GM12878 (cell line): ENCODE measurements at regions not wholly inside any gene's neighbourhood (a gene's known extent, or its start where the extent isn't known, plus 50 kb on each side); places are given as distances from the start of the nearest gene placed in this dataset.

Source experiments
- ATAC-seq: fragments of 200-7000 bp; cut with Tn5 transposase; 3 replicates; pipeline ENCODE4 v1.9.1; 2020; ENCODE audit warnings: mild to moderate bottlenecking, moderate library complexity
- BruUV-seq: library from RNA; stranded (reverse); fragments of 400-500 nt; replicated peaks from 2 replicates; lab custom pipeline; 2021; lab: Mats Ljungman, UMichigan
- CTCF ChIA-PET: fragments of 300-600 bp; sonication (Branson Sonifier 250); formaldehyde crosslinking; extraction: SDS; loops from one replicate; lab custom pipeline; 2021; ENCODE audit warnings: inconsistent platforms; lab: Yijun Ruan, JAX
- POLR2A ChIA-PET: fragments of 350-600 bp; formaldehyde crosslinking; extraction: SDS; loops from one replicate; lab custom pipeline; 2021; ENCODE audit warnings: inconsistent platforms; lab: Charles Lee
- RAD21 ChIA-PET: fragments of 300-600 bp; sonication (Branson Sonifier 250); formaldehyde crosslinking; loops from one replicate; lab custom pipeline; 2023; ENCODE audit warnings: antibody characterized with exemption; ENCODE audit not compliant: unreplicated experiment; lab: Charles Lee
- SMC1A ChIA-PET: fragments of 300-600 bp; sonication (Branson Sonifier 250); formaldehyde crosslinking; loops from one replicate; lab custom pipeline; 2023; ENCODE audit not compliant: unreplicated experiment, uncharacterized antibody; lab: Charles Lee
- DNase-seq: peaks from one replicate; pipeline ENCODE4 v3.0.0-alpha.2; 2011; ENCODE audit warnings: low read depth, low spot score
- FAIRE-seq: peaks from 3 replicates; lab custom pipeline; 2011; peaks lifted over from hg19 to GRCh38; lab: Jason Lieb, UNC
- H2AFZ ChIP-seq: 2 replicates; pipeline ENCODE4 v1.6.0; 2011; ENCODE audit warnings: low read depth, low read length, control low read depth; ENCODE audit not compliant: control insufficient read depth
- H3K27ac ChIP-seq: 2 replicates; pipeline ENCODE4 v1.5.1; 2011; ENCODE audit warnings: control low read depth; ENCODE audit not compliant: control insufficient read depth, insufficient read depth
- H3K27me3 ChIP-seq, 2 experiments: replicated peaks in 1 of 2; 2 replicates each; pipeline versions ENCODE4 v1.6.0 to v1.6.1; 2011; ENCODE audit warnings: low read length in 1 of 2; ENCODE audit not compliant: control insufficient read depth in 2 of 2, insufficient read depth in 2 of 2
- H3K36me3 ChIP-seq, 2 experiments: 2 replicates each; pipeline ENCODE4 v1.5.1; 2011; ENCODE audit warnings: low read length in 1 of 2; ENCODE audit not compliant: control insufficient read depth in 2 of 2, insufficient read depth in 2 of 2
- H3K4me1 ChIP-seq: 2 replicates; pipeline ENCODE4 v1.6.1; 2011; ENCODE audit warnings: mild to moderate bottlenecking, low read length, moderate library complexity, mixed read lengths; ENCODE audit not compliant: control insufficient read depth, insufficient read depth
- H3K4me2 ChIP-seq: 2 replicates; pipeline ENCODE4 v1.6.0; 2011; ENCODE audit warnings: control low read depth; ENCODE audit not compliant: control insufficient read depth, insufficient read depth
- H3K4me3 ChIP-seq: fragments of 200-600 bp; sonication (generic); 2 replicates; pipeline ENCODE4 v1.5.1; 2016
- H3K79me2 ChIP-seq: 2 replicates; pipeline ENCODE4 v1.6.0; 2011; ENCODE audit warnings: low read length; ENCODE audit not compliant: control insufficient read depth, insufficient read depth
- H3K9ac ChIP-seq: 2 replicates; pipeline ENCODE4 v1.8.0; 2011; ENCODE audit warnings: low read length, control low read depth, mixed read lengths; ENCODE audit not compliant: control insufficient read depth, insufficient read depth
- H3K9me3 ChIP-seq: replicated peaks from 3 replicates; pipeline ENCODE4 v1.5.1; 2011; ENCODE audit warnings: mild to moderate bottlenecking, low read length; ENCODE audit not compliant: control insufficient read depth, insufficient read depth
- H4K20me1 ChIP-seq: 2 replicates; pipeline ENCODE4 v1.6.0; 2011; ENCODE audit not compliant: control insufficient read depth, insufficient read depth
- BCL11A ChIP-seq: IDR thresholded peaks from 2 replicates; pipeline ENCODE4 v1.6.1; 2011; ENCODE audit warnings: low read depth, low read length
- CHD4 ChIP-seq: fragments of 200-600 bp; sonication (generic); IDR thresholded peaks from 2 replicates; pipeline ENCODE4 v1.6.1; 2016; ENCODE audit warnings: mild to moderate bottlenecking
- NFYB ChIP-seq: IDR thresholded peaks from 2 replicates; pipeline ENCODE4 v1.6.1; 2011; ENCODE audit warnings: low read depth, mild to moderate bottlenecking, low read length, improper control_type of control experiment, moderate library complexity; ENCODE audit not compliant: insufficient read depth
- SIN3A ChIP-seq: IDR thresholded peaks from 2 replicates; pipeline ENCODE4 v1.6.1; 2012; ENCODE audit warnings: low read depth, low read length, improper control_type of control experiment
- SIX5 ChIP-seq: IDR thresholded peaks from 2 replicates; pipeline ENCODE4 v1.6.1; 2011; ENCODE audit warnings: mild to moderate bottlenecking, low read depth, low read length, moderate library complexity; ENCODE audit not compliant: severe bottlenecking
- WGBS: methylation state at CpG from one replicate; pipeline ENCODE4 v1.1.6; 2016; ENCODE audit warnings: low lambda C conversion rate; ENCODE audit not compliant: insufficient replicate concordance, insufficient coverage; ENCODE audit errors: missing lambda C conversion rate; 5-methylcytosine and 5-hydroxymethylcytosine counted together
- in situ Hi-C: fragments of 300-500 bp; cut with MboI; formaldehyde crosslinking; loops from 9 replicates; pipeline ENCODE4 v1.14.3; 2018; ENCODE audit warnings: mixed read lengths
- intact Hi-C: fragments of 100-400 bp; cut with micrococcal nuclease; formaldehyde crosslinking; loops from one replicate; pipeline ENCODE4 v1.14.2; 2022; ENCODE audit not compliant: unreplicated experiment
- TF ChIP-seq, protein P1 (sequence below): fragments of 450-650 bp; IDR thresholded peaks from 2 replicates; pipeline ENCODE4 v1.6.1; 2016; ENCODE audit warnings: mild to moderate bottlenecking

DNA sequence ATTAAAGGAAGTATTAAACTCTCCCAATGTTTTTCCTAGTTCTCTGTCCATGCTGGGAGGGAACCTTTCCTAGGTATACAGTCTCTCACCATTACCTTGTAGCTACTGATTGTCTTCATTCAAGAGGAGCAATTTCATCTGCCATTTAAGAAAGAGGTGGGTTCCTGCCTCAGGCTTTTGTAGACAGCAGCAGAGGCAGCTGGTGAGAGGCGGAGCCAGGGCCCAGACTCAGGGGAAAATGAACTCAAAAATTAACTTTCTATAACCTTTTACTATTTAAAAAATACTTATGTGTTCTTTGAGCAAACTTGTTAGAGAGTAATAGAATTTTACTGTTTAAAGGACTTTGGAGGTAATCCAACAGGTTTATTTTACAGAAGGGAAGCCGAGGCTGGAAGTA, 133.0 kb downstream of the SNX19 start:
- in situ Hi-C loops: no loop called here
- FAIRE-seq (no peak), DNase-seq (no peak), ATAC-seq (no peak)
- ChIA-PET CTCF (interaction anchor here (2.3 kb wide), 1 partner anchor 76 kb away, joined by 4 read pairs; no protein-coding TSS in a partner anchor), SMC1A (interaction anchor here (1.5 kb wide), 1 partner anchor 9 kb away, joined by 3 read pairs; no protein-coding TSS in a partner anchor), POLR2A (no interaction called here), RAD21 (no interaction called here)
- intact Hi-C loops: no loop called here
- H3K4me2 ChIP-seq: no peak overlapping the region
- no TSS peak for BruUV-seq
- H3K27ac ChIP-seq: no peak overlapping the region
- no peaks in the 10 kb centered on the region for H3K4me1 ChIP-seq
- TF ChIP-seq CHD4 (no peak), SIN3A (no peak), BCL11A (no peak)
- WGBS: 46% methylated on average over 2 of the region's 2 CpGs
- H3K36me3 ChIP-seq: no peaks in the 10 kb centered on the region
- H2AFZ ChIP-seq: no peak overlapping the region
- H3K9me3 ChIP-seq: no peaks in the 10 kb centered on the region
- H3K79me2 ChIP-seq: no peaks in the 10 kb centered on the region
- no peak overlapping the region for H3K4me3 ChIP-seq
- peaks cover 0 to 6% of the 10 kb centered on the region in 2 experiments; a peak in 2 of 4 replicates for H3K27me3 ChIP-seq
- no peak overlapping the region for H3K9ac ChIP-seq
- no peaks in the 10 kb centered on the region for H4K20me1 ChIP-seq

DNA sequence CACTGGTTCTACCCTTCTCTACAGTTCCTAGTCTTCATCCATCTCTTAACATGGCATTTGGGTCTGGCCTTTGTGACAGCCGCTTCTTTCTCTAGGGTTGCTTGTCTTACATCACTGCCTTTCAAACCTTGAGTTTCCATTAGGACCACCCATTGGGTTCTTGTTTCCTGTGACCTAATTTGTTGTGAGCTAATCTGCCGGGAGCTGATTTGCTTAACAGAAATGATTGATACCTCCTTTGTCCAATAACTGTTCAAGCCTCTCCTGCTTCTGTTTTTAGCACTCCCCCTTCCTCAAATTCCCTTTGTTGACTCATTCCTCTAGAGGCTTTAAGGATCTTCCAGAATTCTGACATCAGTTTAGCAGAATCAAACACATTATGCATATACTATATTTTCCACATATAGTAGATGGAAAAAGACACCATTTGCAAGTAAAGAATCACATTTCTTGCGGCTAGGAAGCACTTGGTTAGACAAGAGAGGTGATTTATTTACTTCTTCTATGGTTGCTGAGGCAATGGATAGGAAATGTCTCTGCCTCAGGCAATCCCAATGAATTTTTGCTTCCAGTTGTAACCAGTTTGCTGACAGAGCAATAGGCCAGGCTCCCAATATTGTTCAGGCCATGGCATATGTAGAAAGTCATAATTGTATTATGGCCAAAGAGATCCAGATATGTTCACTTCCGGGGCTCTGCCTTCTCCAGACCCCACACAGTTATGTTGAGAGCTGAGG, 130.7 kb downstream of the SNX19 start:
- ChIA-PET POLR2A (no interaction called here), RAD21 (no interaction called here), CTCF (no interaction called here), SMC1A (interaction anchor here (1.0 kb wide), 1 partner anchor 13 kb away, joined by 4 read pairs; no protein-coding TSS in a partner anchor)
- H2AFZ ChIP-seq: no peak overlapping the region
- H3K79me2 ChIP-seq: no peaks in the 10 kb centered on the region
- H3K4me3 ChIP-seq: no peak overlapping the region
- in situ Hi-C loops: no loop called here
- intact Hi-C loops: no loop called here
- FAIRE-seq (no peak), ATAC-seq (no peak), DNase-seq (no peak)
- H3K9ac ChIP-seq: no peak overlapping the region
- no peaks in the 10 kb centered on the region for H3K36me3 ChIP-seq
- no peak overlapping the region for H3K27ac ChIP-seq
- H3K4me1 ChIP-seq: no peaks in the 10 kb centered on the region
- no peak overlapping the region for H3K4me2 ChIP-seq
- TF ChIP-seq, protein P1, sequence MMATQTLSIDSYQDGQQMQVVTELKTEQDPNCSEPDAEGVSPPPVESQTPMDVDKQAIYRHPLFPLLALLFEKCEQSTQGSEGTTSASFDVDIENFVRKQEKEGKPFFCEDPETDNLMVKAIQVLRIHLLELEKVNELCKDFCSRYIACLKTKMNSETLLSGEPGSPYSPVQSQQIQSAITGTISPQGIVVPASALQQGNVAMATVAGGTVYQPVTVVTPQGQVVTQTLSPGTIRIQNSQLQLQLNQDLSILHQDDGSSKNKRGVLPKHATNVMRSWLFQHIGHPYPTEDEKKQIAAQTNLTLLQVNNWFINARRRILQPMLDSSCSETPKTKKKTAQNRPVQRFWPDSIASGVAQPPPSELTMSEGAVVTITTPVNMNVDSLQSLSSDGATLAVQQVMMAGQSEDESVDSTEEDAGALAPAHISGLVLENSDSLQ: peak; percentile 87
- TF ChIP-seq NFYB (0 out of 2 replicates have a peak, but pooled peaks have one; percentile 35), SIX5 (no peak)
- no TSS peak for BruUV-seq
- H4K20me1 ChIP-seq: no peaks in the 10 kb centered on the region
- WGBS: 36% methylated on average over 4 of the region's 4 CpGs
- peaks cover 0 to 6% of the 10 kb centered on the region in 2 experiments; a peak in 3 of 4 replicates for H3K27me3 ChIP-seq
- H3K9me3 ChIP-seq: no peaks in the 10 kb centered on the region; the same call in 2 of the 3 replicates
